ENCODE measurements at regions not wholly inside any gene's neighbourhood (a gene's known extent, or its start where the extent isn't known, plus 50 kb on each side); places are given as distances from the start of the nearest gene placed in this dataset.
"Not testable (repeated sequence)": the region's sequence is repeated elsewhere in the genome, so short reads cannot be mapped to it uniquely, and the experiment has no call there.

- no peak for DNase-seq
Measured at GRCh38 chr3:161925749-161926360, 429.2 kb downstream of the OTOL1 start.

GRCh38 chr3:161927131-161927530 lies 430.5 kb downstream of the OTOL1 start:
- DNase-seq = no peak

- no peak for DNase-seq
Measured at GRCh38 chr3:161939918-161940620, 443.5 kb downstream of the OTOL1 start.

GRCh38 chr3:161940621-161940965 lies 444.0 kb downstream of the OTOL1 start:
- DNase-seq = no peak

- DNase-seq = no peak
Measured at GRCh38 chr3:161941891-161942290, 445.3 kb downstream of the OTOL1 start.

GRCh38 chr3:161943801-161944345 lies 447.3 kb downstream of the OTOL1 start:
- not testable (repeated sequence) for DNase-seq

GRCh38 chr3:161946443-161946960 lies 449.9 kb downstream of the OTOL1 start:
- DNase-seq = no peak

- DNase-seq = no peak
Measured at GRCh38 chr3:161950318-161950868, 453.8 kb downstream of the OTOL1 start.

- DNase-seq = no peak
Measured at GRCh38 chr3:161957467-161957866, 460.9 kb downstream of the OTOL1 start.

- DNase-seq = no peak
Measured at GRCh38 chr3:161964857-161965256, 468.2 kb downstream of the OTOL1 start.

GRCh38 chr3:161969867-161970266 lies 473.3 kb downstream of the OTOL1 start:
- no peak for DNase-seq

- DNase-seq = no peak
Measured at GRCh38 chr3:161975201-161975600, 478.6 kb downstream of the OTOL1 start.

GRCh38 chr3:161977063-161977462 lies 480.5 kb downstream of the OTOL1 start:
- DNase-seq = no peak

- no peak for DNase-seq
Measured at GRCh38 chr3:161977850-161978249, 481.2 kb downstream of the OTOL1 start.

GRCh38 chr3:161987933-161988332 lies 491.3 kb downstream of the OTOL1 start:
- DNase-seq = no peak

- DNase-seq = no peak
Measured at GRCh38 chr3:161989012-161989411, 492.4 kb downstream of the OTOL1 start.

- DNase-seq = no peak
Measured at GRCh38 chr3:161990036-161990435, 493.4 kb downstream of the OTOL1 start.

GRCh38 chr3:161991901-161992540 lies 495.4 kb downstream of the OTOL1 start:
- DNase-seq = no peak

- no peak for DNase-seq
Measured at GRCh38 chr3:161999846-162000245, 503.2 kb downstream of the OTOL1 start.

- no peak for DNase-seq
Measured at GRCh38 chr3:162007722-162008121, 511.1 kb downstream of the OTOL1 start.

- no peak for DNase-seq
Measured at GRCh38 chr3:162012633-162013032, 516.0 kb downstream of the OTOL1 start.

GRCh38 chr3:162014284-162014683 lies 517.7 kb downstream of the OTOL1 start:
- no peak for DNase-seq

- no peak for DNase-seq
Measured at GRCh38 chr3:162015856-162016255, 519.2 kb downstream of the OTOL1 start.

GRCh38 chr3:162019817-162020216 lies 523.2 kb downstream of the OTOL1 start:
- DNase-seq = no peak

Measured in NCI-H526 (cell line).